Skeletal muscle satellite cell (primary cell): ENCODE measurements at regions not wholly inside any gene's neighbourhood (a gene's known extent, or its start where the extent isn't known, plus 50 kb on each side); places are given as distances from the start of the nearest gene placed in this dataset.

ENCODE experiments used
- H3K27me3 ChIP-seq: 2 replicates; pipeline ENCODE4 v1.7.0; 2013; ENCODE audit warnings: low read length; ENCODE audit not compliant: control insufficient read depth, insufficient read depth
- H3K36me3 ChIP-seq: 2 replicates; pipeline ENCODE4 v1.7.0; 2013; ENCODE audit warnings: mild to moderate bottlenecking, control low read depth, low read length; ENCODE audit not compliant: insufficient read depth
- H3K4me1 ChIP-seq: 2 replicates; pipeline ENCODE4 v1.7.0; 2013; ENCODE audit warnings: low read length; ENCODE audit not compliant: control insufficient read depth, insufficient read depth
- H3K4me2 ChIP-seq: 2 replicates; pipeline ENCODE4 v1.7.0; 2013; ENCODE audit warnings: mild to moderate bottlenecking, low read length
- H3K4me3 ChIP-seq: 2 replicates; pipeline ENCODE4 v1.7.0; 2013; ENCODE audit warnings: low read length
- H3K9ac ChIP-seq: 2 replicates; pipeline ENCODE4 v1.7.0; 2013; ENCODE audit warnings: mild to moderate bottlenecking, low read depth, low read length, moderate library complexity
- H3K9me3 ChIP-seq: replicated peaks from 2 replicates; pipeline ENCODE4 v1.7.0; 2013; ENCODE audit warnings: mild to moderate bottlenecking, control low read depth, low read length

DNA sequence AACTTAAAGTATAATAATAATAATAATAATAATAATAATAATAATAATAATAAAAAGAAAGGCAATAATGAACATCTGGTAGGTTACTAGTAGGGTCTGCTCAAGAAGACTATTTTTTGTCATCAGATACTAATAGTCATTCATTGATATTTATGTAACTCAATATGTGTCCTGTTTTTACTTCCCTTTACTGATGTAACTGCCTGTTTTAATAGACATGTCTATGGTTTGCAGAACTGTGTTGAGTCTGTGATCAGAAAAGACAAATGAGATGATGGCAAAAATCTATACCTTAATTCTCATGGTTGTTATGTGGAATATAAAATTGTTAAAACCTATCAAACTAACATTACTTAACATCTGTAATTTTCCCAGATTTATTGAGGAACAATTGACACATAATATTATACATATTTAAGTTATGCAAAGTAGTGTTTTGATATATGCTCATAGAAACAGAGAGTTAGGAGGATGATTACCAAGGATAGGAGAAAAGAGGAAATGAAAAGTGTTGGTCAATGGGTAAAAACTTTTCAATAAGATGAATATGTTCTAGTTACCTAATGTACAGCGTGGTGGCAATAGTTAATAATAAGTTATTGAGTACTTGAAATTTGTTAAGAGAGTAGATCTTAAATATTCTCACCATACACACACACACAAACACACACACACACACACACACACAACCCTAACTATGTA lies 699.4 kb downstream of the ZPLD1 start:
- Histone ChIP-seq H3K4me1 (no peaks in the 10 kb centered on the region), H3K36me3 (no peaks in the 10 kb centered on the region), H3K9me3 (no peaks in the 10 kb centered on the region), H3K27me3 (no peaks in the 10 kb centered on the region), H3K4me3 (no peak overlapping the region), H3K4me2 (no peak overlapping the region), H3K9ac (no peak overlapping the region)

DNA sequence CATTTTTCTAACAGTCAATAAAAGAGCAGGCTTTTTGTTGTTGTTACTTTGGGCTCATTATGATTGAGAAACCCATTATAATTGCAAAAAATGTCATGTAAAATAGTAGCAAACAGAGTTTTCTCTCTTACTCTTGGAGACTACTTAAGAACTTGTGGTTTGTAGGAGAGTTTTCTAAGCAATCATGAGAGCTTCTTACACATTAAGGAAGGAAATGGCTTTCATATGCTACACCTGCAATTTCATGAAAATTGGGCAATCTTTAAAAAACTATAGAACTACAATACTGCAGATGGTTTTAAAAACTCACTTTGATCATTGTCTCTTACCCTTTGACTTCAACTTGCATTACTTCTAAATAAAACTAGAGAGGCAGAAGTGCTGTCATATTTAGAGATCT lies 701.8 kb downstream of the ZPLD1 start:
- Histone ChIP-seq H3K9me3 (no peaks in the 10 kb centered on the region), H3K4me2 (no peak overlapping the region), H3K36me3 (no peaks in the 10 kb centered on the region)

DNA sequence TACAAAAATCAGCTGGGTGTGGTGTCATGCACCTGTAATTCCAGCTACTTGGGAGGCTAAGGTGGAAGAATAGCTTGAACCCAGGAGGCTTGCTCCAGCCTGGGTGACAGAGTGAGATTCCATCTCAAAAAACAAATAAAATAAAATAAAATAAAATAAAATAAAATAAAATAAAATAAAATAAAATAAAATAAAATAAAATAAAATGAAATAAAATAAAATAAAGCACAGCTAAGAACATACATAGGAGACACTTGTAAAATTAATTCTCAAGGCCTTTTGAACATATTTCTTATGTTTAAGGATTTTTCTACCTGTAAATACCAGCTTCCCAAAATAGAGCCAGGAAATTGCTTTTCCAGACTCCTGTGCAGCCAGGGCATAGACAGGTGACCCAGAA lies 703.0 kb downstream of the ZPLD1 start:
- Histone ChIP-seq H3K27me3 (no peaks in the 10 kb centered on the region), H3K4me1 (no peaks in the 10 kb centered on the region), H3K9ac (no peak overlapping the region), H3K4me3 (no peak overlapping the region), H3K4me2 (no peak overlapping the region), H3K36me3 (no peaks in the 10 kb centered on the region), H3K9me3 (no peaks in the 10 kb centered on the region)

More for the DNA sequence above, 701.8 kb downstream of the ZPLD1 start:
- no peak overlapping the region for H3K9ac ChIP-seq
- no peaks in the 10 kb centered on the region for H3K4me1 ChIP-seq
- H3K27me3 ChIP-seq, result no peaks in the 10 kb centered on the region
- no peak overlapping the region for H3K4me3 ChIP-seq

DNA sequence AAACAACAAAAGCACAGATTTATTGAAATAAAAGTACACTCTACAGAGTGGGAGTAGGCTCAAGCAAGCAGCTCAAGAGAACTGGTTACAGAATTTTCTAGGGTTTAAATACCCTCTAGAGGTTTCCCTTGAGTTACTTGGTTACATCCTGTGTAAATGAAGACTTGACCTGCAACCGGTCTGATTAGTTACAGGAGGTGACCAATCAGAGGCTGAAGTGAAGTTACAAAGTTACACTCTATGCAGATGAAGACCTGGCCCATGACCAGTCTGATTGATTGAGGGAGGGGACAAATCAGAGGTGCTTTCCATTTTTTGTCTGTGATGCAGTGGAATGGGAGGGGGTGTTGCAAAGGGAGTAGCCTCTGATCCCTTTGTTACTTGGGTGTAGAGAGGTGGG lies 723.4 kb downstream of the ZPLD1 start:
- Histone ChIP-seq H3K9ac (no peak overlapping the region), H3K36me3 (no peaks in the 10 kb centered on the region), H3K4me1 (no peaks in the 10 kb centered on the region), H3K4me3 (no peak overlapping the region), H3K27me3 (no peaks in the 10 kb centered on the region), H3K9me3 (no peaks in the 10 kb centered on the region), H3K4me2 (no peak overlapping the region)

DNA sequence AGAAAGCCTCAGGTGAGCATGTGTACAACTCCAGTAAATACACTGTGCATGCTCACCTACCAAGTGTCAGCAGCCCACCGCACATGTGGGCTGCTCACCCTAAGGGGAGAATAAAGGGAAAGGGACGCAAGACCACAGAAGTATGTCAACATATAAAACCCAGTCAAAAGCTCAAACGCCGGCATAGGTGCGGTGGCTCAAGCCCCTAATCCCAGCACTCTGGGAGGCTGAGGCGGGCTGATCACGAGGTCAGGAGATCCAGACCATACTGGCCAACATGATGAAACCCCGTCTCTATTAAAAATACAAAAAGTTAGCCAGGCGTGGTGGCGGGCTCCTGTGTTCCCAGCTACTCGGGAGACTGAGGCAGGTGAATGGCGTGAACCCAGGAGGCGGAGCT lies 732.1 kb downstream of the ZPLD1 start:
- H3K4me2 ChIP-seq, result no peak overlapping the region
- no peak overlapping the region for H3K4me3 ChIP-seq
- no peaks in the 10 kb centered on the region for H3K27me3 ChIP-seq
- H3K36me3 ChIP-seq, result no peaks in the 10 kb centered on the region
- no peaks in the 10 kb centered on the region for H3K4me1 ChIP-seq
- H3K9me3 ChIP-seq, result no peaks in the 10 kb centered on the region
- H3K9ac ChIP-seq, result no peak overlapping the region

DNA sequence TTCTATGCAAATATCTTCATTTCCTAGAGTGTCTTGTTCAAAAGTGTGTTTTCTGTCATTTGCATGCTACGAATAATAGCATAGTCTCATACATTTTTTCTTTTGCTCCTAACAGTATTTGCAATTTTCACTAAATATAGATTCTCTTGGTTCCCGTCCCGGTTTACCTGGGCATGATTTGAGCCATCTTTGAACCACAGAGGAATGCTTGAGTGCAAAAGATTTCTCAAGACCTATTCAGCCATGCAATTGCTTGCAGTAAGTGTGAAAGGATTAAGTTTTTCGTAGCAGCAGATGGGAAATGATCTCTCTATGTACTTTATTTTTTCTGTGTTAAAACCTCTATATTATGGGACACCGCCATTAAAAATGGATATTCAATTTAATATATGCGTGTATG lies 733.0 kb downstream of the ZPLD1 start:
- H3K27me3 ChIP-seq, result no peaks in the 10 kb centered on the region
- no peak overlapping the region for H3K4me3 ChIP-seq
- H3K36me3 ChIP-seq, result no peaks in the 10 kb centered on the region
- no peak overlapping the region for H3K4me2 ChIP-seq
- H3K9me3 ChIP-seq, result no peaks in the 10 kb centered on the region
- no peak overlapping the region for H3K9ac ChIP-seq
- H3K4me1 ChIP-seq, result no peaks in the 10 kb centered on the region

DNA sequence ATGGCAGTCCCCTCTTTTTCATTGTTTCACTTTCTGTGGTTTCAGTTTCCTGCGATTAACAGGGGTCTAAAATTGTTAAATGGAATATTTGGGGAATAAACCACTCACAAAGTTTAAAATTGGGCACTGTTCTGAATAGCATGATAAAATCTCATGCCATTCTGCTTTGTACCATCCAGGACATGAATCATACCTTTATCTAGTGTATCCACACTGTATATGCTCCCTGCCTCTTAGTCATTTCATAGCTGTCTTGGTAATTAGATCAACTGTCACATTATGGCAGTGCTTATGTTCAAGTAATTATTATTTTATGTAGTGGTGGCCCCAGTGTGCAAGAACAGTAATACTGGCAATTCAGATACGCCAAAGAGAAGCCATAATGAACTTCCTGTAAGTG lies 734.5 kb downstream of the ZPLD1 start:
- no peak overlapping the region for H3K9ac ChIP-seq
- no peaks in the 10 kb centered on the region for H3K9me3 ChIP-seq
- no peaks in the 10 kb centered on the region for H3K36me3 ChIP-seq
- no peak overlapping the region for H3K4me3 ChIP-seq
- H3K4me2 ChIP-seq, result no peak overlapping the region
- H3K4me1 ChIP-seq, result no peaks in the 10 kb centered on the region
- H3K27me3 ChIP-seq, result no peaks in the 10 kb centered on the region

DNA sequence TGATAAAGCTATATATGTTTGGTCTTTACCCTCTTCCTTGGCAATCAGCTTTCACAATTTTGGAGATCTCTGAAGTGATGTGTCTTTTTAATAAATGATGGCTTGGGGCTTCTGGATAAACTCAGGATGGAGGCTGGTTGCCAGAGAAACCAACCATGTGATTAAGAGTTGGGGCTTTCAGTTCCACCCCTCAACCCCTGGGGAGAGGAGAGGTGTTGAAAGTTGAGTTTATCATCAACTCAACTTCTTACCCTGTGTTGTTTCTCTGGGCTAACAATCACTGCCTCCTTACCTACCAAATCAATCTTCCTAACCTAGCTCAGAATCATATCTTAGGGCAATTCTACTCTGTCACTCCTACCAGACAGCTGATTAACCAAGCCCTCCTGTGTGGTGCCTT lies 735.8 kb downstream of the ZPLD1 start:
- Histone ChIP-seq H3K9ac (no peak overlapping the region), H3K27me3 (no peaks in the 10 kb centered on the region), H3K4me2 (no peak overlapping the region), H3K36me3 (no peaks in the 10 kb centered on the region), H3K4me3 (no peak overlapping the region), H3K9me3 (no peaks in the 10 kb centered on the region), H3K4me1 (no peaks in the 10 kb centered on the region)

DNA sequence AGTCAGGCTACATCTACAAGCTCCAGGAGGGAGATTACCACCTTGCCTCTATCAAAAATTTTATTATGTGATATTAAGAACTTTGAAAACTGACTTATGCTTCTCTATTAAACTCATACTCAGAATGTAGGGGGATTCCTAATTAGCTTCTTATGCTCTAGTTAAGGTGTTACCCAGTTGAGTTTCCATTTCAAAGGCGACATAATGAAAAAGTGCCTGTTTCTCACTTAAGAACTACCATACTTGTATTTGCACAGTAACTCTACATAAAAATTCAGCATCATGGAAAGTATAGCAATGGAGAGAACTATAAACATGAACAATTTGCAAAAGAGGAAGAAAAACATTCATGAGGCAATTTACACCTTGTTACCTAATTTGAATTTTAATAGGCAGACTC lies 739.1 kb downstream of the ZPLD1 start:
- H3K4me3 ChIP-seq, result no peak overlapping the region
- H3K27me3 ChIP-seq, result no peaks in the 10 kb centered on the region
- H3K4me2 ChIP-seq, result no peak overlapping the region
- H3K9ac ChIP-seq, result no peak overlapping the region
- H3K4me1 ChIP-seq, result no peaks in the 10 kb centered on the region
- H3K9me3 ChIP-seq, result no peaks in the 10 kb centered on the region
- H3K36me3 ChIP-seq, result no peaks in the 10 kb centered on the region

DNA sequence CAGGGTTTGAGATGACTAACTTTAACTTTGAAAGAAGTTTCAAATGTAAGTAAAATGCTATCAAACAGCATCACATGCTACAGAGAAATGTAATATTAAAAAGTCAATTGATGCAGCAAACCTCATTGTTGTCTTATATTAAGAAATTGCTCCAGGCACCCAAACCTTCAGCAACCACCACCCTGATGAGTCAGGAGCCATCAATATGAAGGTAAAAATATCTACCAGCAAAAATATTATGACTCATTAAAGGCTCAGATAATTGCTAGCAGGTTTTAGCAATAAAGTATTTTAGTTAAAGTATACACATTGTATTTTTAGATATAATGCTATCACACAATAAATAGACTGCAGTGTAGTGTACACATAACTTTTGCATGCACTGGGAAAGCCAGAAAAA lies 746.3 kb downstream of the ZPLD1 start:
- Histone ChIP-seq H3K36me3 (no peaks in the 10 kb centered on the region), H3K4me1 (no peaks in the 10 kb centered on the region), H3K4me3 (no peak overlapping the region), H3K9ac (no peak overlapping the region), H3K9me3 (no peaks in the 10 kb centered on the region), H3K4me2 (no peak overlapping the region), H3K27me3 (no peaks in the 10 kb centered on the region)

DNA sequence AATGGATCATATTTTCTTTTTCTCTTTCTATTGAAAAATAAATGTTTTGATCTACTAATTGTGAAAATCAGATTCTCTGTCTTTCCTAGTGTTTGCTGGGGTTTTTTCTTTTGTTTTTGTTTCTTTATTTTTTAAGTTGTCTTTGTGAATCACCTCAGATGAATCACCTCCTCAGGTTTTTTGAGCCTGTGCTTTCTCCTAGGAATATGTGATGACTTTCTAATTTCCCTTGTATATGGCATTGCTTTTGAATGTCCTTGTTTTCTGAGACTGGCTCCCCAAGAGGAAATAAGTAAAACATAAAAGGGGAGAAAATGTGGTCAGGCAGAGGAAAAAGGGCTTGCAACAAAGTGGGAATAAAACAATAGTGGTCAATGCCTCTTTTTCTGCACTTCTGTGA lies 750.0 kb downstream of the ZPLD1 start:
- Histone ChIP-seq H3K9ac (no peak overlapping the region), H3K4me3 (no peak overlapping the region), H3K27me3 (no peaks in the 10 kb centered on the region), H3K4me2 (no peak overlapping the region), H3K9me3 (no peaks in the 10 kb centered on the region), H3K4me1 (no peaks in the 10 kb centered on the region), H3K36me3 (no peaks in the 10 kb centered on the region)

DNA sequence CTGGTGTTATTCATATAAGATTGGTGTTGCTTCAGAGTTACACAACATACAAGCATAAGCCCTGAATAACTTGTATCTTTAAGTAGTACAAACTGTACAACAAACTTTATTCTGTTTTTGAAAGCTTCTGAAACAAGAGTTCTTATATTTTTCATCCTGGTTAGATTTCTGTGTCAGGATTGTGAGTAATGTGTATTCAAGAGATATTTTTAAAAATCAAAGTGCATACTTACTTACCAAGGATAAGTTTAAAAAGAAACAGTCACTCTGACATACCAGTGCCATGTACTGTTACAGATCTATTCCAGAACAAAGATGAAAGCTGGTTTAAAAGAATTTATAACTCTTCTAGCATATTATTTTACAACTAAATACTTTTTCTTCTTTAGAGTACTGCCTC lies 755.1 kb downstream of the ZPLD1 start:
- Histone ChIP-seq H3K9me3 (no peaks in the 10 kb centered on the region), H3K27me3 (no peaks in the 10 kb centered on the region), H3K36me3 (no peaks in the 10 kb centered on the region)

More for the DNA sequence above, 755.1 kb downstream of the ZPLD1 start:
- Histone ChIP-seq H3K4me2 (no peak overlapping the region), H3K4me3 (no peak overlapping the region), H3K4me1 (no peaks in the 10 kb centered on the region), H3K9ac (no peak overlapping the region)
